GM12878 (cell line): ENCODE measurements at regions not wholly inside any gene's neighbourhood (a gene's known extent, or its start where the extent isn't known, plus 50 kb on each side); places are given as distances from the start of the nearest gene placed in this dataset.
A peak's percentile ranks its signal among the peaks of the same experiment; 100 is the strongest.

Experiments used
- ATF7 ChIP-seq: fragments of 450-650 bp; IDR thresholded peaks from 2 replicates; pipeline ENCODE4 v1.6.1; 2016; ENCODE audit warnings: low read depth, mild to moderate bottlenecking
- BACH1 ChIP-seq: fragments of 450-650 bp; IDR thresholded peaks from 2 replicates; pipeline ENCODE4 v1.6.1; 2017; ENCODE audit warnings: mild to moderate bottlenecking, borderline replicate concordance
- BMI1 ChIP-seq: fragments of 450-650 bp; IDR thresholded peaks from 2 replicates; pipeline ENCODE4 v1.6.1; 2016; ENCODE audit warnings: mild to moderate bottlenecking, moderate library complexity, borderline replicate concordance
- CBFB ChIP-seq: IDR thresholded peaks from 2 replicates; pipeline ENCODE4 v1.6.1; 2016; ENCODE audit warnings: antibody characterized with exemption, low read depth
- CEBPB ChIP-seq, 2 experiments: fragments of 150-350 bp in 1 of 2; IDR thresholded peaks; 2 replicates each; pipeline ENCODE4 v1.6.1; 2012 to 2014; ENCODE audit warnings: low read depth in 2 of 2, low read length in 2 of 2, borderline replicate concordance in 1 of 2, inconsistent platforms in 1 of 2
- CREM ChIP-seq: IDR thresholded peaks from 2 replicates; pipeline ENCODE4 v1.6.1; 2014; ENCODE audit warnings: antibody characterized with exemption, low read depth
- EGR1 ChIP-seq, 2 experiments: IDR thresholded peaks; 1 replicate in 1 of 2; 2 replicates in 1 of 2; pipeline ENCODE4 v1.6.1; 2011 to 2012; ENCODE audit warnings: low read depth in 2 of 2, low read length in 2 of 2, borderline replicate concordance in 1 of 2, mild to moderate bottlenecking in 1 of 2, moderate library complexity in 1 of 2
- ETV6 ChIP-seq, 2 experiments: fragments of 450-650 bp in 1 of 2; IDR thresholded peaks in 1 of 2; conservative IDR thresholded peaks in 1 of 2; 2 replicates each; pipeline ENCODE4 v1.6.1; 2014; ENCODE audit warnings: antibody characterized with exemption in 1 of 2, borderline replicate concordance in 1 of 2, low read depth in 1 of 2, mild to moderate bottlenecking in 1 of 2, moderate library complexity in 1 of 2
- FOS ChIP-seq: IDR thresholded peaks from 3 replicates; pipeline ENCODE4 v1.6.1; 2011; ENCODE audit warnings: borderline replicate concordance; ENCODE audit not compliant: insufficient read length; ENCODE audit errors: extremely low read depth
- GATAD2B ChIP-seq: fragments of 450-650 bp; conservative IDR thresholded peaks from 2 replicates; pipeline ENCODE4 v1.6.1; 2017; ENCODE audit warnings: low read depth, mild to moderate bottlenecking, moderate library complexity
- HCFC1 ChIP-seq: fragments of 150-350 bp; IDR thresholded peaks from 2 replicates; pipeline ENCODE4 v1.6.1; 2014; ENCODE audit warnings: low read length
- KLF5 ChIP-seq: fragments of 450-650 bp; IDR thresholded peaks from 2 replicates; pipeline ENCODE4 v1.6.1; 2014; ENCODE audit warnings: mild to moderate bottlenecking; ENCODE audit not compliant: partially characterized antibody
- MLLT1 ChIP-seq: fragments of 450-650 bp; IDR thresholded peaks from 2 replicates; pipeline ENCODE4 v1.6.1; 2016; ENCODE audit warnings: mild to moderate bottlenecking
- MTA3 ChIP-seq: IDR thresholded peaks from 2 replicates; pipeline ENCODE4 v1.6.1; 2012; ENCODE audit warnings: low read length, inconsistent platforms, borderline replicate concordance
- MYB ChIP-seq: fragments of 150-350 bp; IDR thresholded peaks from 2 replicates; pipeline ENCODE4 v1.6.1; 2014; ENCODE audit warnings: mild to moderate bottlenecking, low read depth, low read length, borderline replicate concordance
- NKRF ChIP-seq: fragments of 450-650 bp; conservative IDR thresholded peaks from 2 replicates; pipeline ENCODE4 v1.6.1; 2017; ENCODE audit warnings: mild to moderate bottlenecking, moderate library complexity
- NR2C1 ChIP-seq: fragments of 450-650 bp; IDR thresholded peaks from 2 replicates; pipeline ENCODE4 v1.6.1; 2017; ENCODE audit warnings: antibody characterized with exemption, mild to moderate bottlenecking, moderate library complexity
- PBX3 ChIP-seq: IDR thresholded peaks from 2 replicates; pipeline ENCODE4 v1.6.1; 2011; ENCODE audit warnings: mild to moderate bottlenecking, low read depth, low read length, moderate library complexity; ENCODE audit not compliant: insufficient replicate concordance
- SRF ChIP-seq, 2 experiments: IDR thresholded peaks; 2 replicates each; pipeline ENCODE4 v1.6.1; 2011; ENCODE audit warnings: low read depth in 2 of 2, low read length in 2 of 2, mild to moderate bottlenecking in 1 of 2, moderate library complexity in 1 of 2
- STAT1 ChIP-seq: fragments of 450-650 bp; conservative IDR thresholded peaks from 2 replicates; pipeline ENCODE4 v1.6.1; 2014; ENCODE audit warnings: antibody characterized with exemption, mild to moderate bottlenecking
- WRNIP1 ChIP-seq: IDR thresholded peaks from 2 replicates; pipeline ENCODE4 v1.6.1; 2011; ENCODE audit warnings: low read depth, low read length, improper control_type of control experiment, borderline replicate concordance
- YY1 ChIP-seq: IDR thresholded peaks from 2 replicates; pipeline ENCODE4 v1.6.1; 2011; ENCODE audit warnings: low read depth, mild to moderate bottlenecking, low read length
- ZBTB33 ChIP-seq: fragments of 450-650 bp; IDR thresholded peaks from 2 replicates; pipeline ENCODE4 v1.6.1; 2017; ENCODE audit warnings: mild to moderate bottlenecking
- ZNF622 ChIP-seq: fragments of 450-650 bp; IDR thresholded peaks from 2 replicates; pipeline ENCODE4 v1.6.1; 2017; ENCODE audit warnings: mild to moderate bottlenecking, inconsistent platforms

DNA sequence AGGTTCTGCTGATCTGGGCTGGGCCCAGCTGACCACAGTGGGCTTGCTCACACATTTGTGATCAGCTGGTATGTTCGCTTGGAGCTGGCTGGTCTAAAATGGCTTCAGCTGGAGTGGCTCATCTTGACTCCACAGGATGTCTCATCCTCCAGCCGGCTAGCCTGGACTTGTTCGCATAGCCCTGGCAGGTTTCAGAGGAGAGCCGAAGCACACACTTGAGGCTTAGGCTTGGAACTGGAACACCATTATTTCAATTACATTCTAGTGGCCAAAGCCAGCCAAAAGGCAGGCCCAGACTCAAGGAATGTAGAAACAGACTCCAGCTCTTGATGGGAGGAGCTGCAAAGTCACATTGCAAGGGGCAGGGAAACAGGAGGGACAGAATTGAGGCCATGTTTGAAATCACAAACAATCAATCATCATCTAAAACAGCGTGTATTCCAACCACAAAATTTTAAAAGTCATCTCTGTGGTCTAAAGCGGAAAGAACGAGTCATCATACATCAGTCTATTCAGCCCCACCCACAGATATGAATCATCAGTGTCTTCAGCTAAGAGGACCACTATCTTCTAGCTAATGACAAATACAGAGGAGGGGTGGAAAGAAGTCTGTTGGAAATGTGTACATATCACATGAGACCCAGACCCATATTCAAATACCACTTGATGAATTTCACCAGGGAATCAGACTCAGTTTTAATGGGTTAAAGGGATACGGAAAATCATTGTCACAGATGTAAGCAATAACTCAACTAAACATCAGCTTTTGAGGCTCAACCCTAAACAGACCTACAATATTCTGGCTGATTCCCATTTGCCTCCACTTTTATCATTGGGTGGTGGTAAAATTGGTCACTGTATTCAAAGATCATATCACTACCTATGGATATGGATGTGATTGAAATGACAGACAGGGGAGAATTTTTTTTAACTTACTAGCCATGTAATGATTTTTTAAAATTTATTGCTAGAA is 139.0 kb upstream of the MKLN1 start (continued):
- TF ChIP-seq BMI1 (no peak), CREM (peak; percentile 65; the same call in 1 of the 2 replicates), ETV6 (conservative IDR thresholded peaks at IDR 0.05 in 1 of 2, IDR thresholded peaks at IDR 0.05 in 1 of 2; ENCODE audit: borderline replicate concordance in 1 of 2, low read depth in 1 of 2) (no peak; a peak in 1 of 4 replicates), KLF5 (no peak), CBFB (peak; percentile 58; the same call in 1 of the 2 replicates), MYB (no peak), PBX3 (peak; percentile 41), STAT1 (no peak), ZBTB33 (no peak), EGR1 (IDR thresholded peaks at IDR 0.05; ENCODE audit: borderline replicate concordance in 1 of 2, low read depth in 2 of 2, low read length in 2 of 2) (no peak), YY1 (0 out of 2 replicates have a peak, but pooled peaks have one; percentile 43), MTA3 (no peak), ATF7 (peak; percentile 81), CEBPB (IDR thresholded peaks at IDR 0.05; ENCODE audit: borderline replicate concordance in 1 of 2, low read depth in 2 of 2, low read length in 2 of 2) (no peak), NKRF (no peak), MLLT1 (0 out of 2 replicates have a peak, but pooled peaks have one; percentile 35), BACH1 (no peak), FOS (no peak), NR2C1 (no peak), GATAD2B (no peak), ZNF622 (no peak), HCFC1 (no peak), WRNIP1 (no peak), SRF (IDR thresholded peaks at IDR 0.05; ENCODE audit: low read depth in 2 of 2, low read length in 2 of 2) (no peak)
